GM21390 (cell line): ENCODE measurements at regions not wholly inside any gene's neighbourhood (a gene's known extent, or its start where the extent isn't known, plus 50 kb on each side); places are given as distances from the start of the nearest gene placed in this dataset.
"Not testable (repeated sequence)": the region's sequence is repeated elsewhere in the genome, so short reads cannot be mapped to it uniquely, and the experiment has no call there.

Experiments
- ATAC-seq: cut with Tn5 transposase; IDR thresholded peaks from one replicate; pipeline ENCODE4 v1.9.1; 2021; ENCODE audit not compliant: unreplicated experiment

GRCh38 chr13:80824229-80824628 lies 483.3 kb upstream of the SPRY2 start:
- no peak for ATAC-seq

GRCh38 chr13:80823472-80823871 lies 482.5 kb upstream of the SPRY2 start:
- no peak for ATAC-seq

- no peak for ATAC-seq
Observed at GRCh38 chr13:80821466-80821865, 480.5 kb upstream of the SPRY2 start.

GRCh38 chr13:80817979-80818378 lies 477.1 kb upstream of the SPRY2 start:
- ATAC-seq: no peak

GRCh38 chr13:80814541-80814940 lies 473.6 kb upstream of the SPRY2 start:
- ATAC-seq: no peak

GRCh38 chr13:80810294-80810693 lies 469.4 kb upstream of the SPRY2 start:
- not testable (repeated sequence) for ATAC-seq

GRCh38 chr13:80802946-80803345 lies 462.0 kb upstream of the SPRY2 start:
- ATAC-seq: no peak

GRCh38 chr13:80798576-80799133 lies 457.7 kb upstream of the SPRY2 start:
- no peak for ATAC-seq

- ATAC-seq: no peak
Observed at GRCh38 chr13:80787604-80788003, 446.7 kb upstream of the SPRY2 start.

- no peak for ATAC-seq
Observed at GRCh38 chr13:80783926-80784565, 443.1 kb upstream of the SPRY2 start.

GRCh38 chr13:80782441-80782840 lies 441.5 kb upstream of the SPRY2 start:
- ATAC-seq: no peak

GRCh38 chr13:80778297-80778696 lies 437.4 kb upstream of the SPRY2 start:
- no peak for ATAC-seq

GRCh38 chr13:80757694-80758093 lies 416.8 kb upstream of the SPRY2 start:
- no peak for ATAC-seq

- ATAC-seq: no peak
Observed at GRCh38 chr13:80755910-80756309, 415.0 kb upstream of the SPRY2 start.

GRCh38 chr13:80754441-80754840 lies 413.5 kb upstream of the SPRY2 start:
- ATAC-seq: no peak

- no peak for ATAC-seq
Observed at GRCh38 chr13:80753866-80754265, 412.9 kb upstream of the SPRY2 start.

- no peak for ATAC-seq
Observed at GRCh38 chr13:80751854-80752253, 410.9 kb upstream of the SPRY2 start.

GRCh38 chr13:80744147-80744914 lies 403.4 kb upstream of the SPRY2 start:
- ATAC-seq: no peak

- ATAC-seq: no peak
Observed at GRCh38 chr13:80742033-80742432, 401.1 kb upstream of the SPRY2 start.

GRCh38 chr13:80740071-80740470 lies 399.1 kb upstream of the SPRY2 start:
- no peak for ATAC-seq

- no peak for ATAC-seq
Observed at GRCh38 chr13:80737513-80737912, 396.6 kb upstream of the SPRY2 start.

- no peak for ATAC-seq
Observed at GRCh38 chr13:80727321-80727975, 386.5 kb upstream of the SPRY2 start.
